ENCODE measurements at regions not wholly inside any gene's neighbourhood (a gene's known extent, or its start where the extent isn't known, plus 50 kb on each side); places are given as distances from the start of the nearest gene placed in this dataset.
A peak's percentile ranks its signal among the peaks of the same experiment; 100 is the strongest.

- Histone ChIP-seq H3K4me3 (ENCODE audit: low read depth, low read length) (no peak overlapping the region), H3K36me3 (ENCODE audit: control insufficient read depth, insufficient read depth, low read length) (no peaks in the 10 kb centered on the region), H3K27me3 (ENCODE audit: control insufficient read depth, insufficient read depth, low read length) (no peaks in the 10 kb centered on the region)
- DNase-seq (ENCODE audit: low read depth) = peak; percentile 55
- TF ChIP-seq CTCF (IDR thresholded peaks at IDR 0.05; ENCODE audit: insufficient read depth, low read length, poor library complexity, severe bottlenecking) = no peak
Observed at GRCh38 chr20:17810062-17810631, 110.4 kb downstream of the BANF2 start.

GRCh38 chr20:17809362-17810061 lies 109.7 kb downstream of the BANF2 start:
- DNase-seq (ENCODE audit: low read depth) = no peak
- Histone ChIP-seq H3K36me3 (ENCODE audit: control insufficient read depth, insufficient read depth, low read length) (no peaks in the 10 kb centered on the region), H3K27me3 (ENCODE audit: control insufficient read depth, insufficient read depth, low read length) (no peaks in the 10 kb centered on the region), H3K4me3 (ENCODE audit: low read depth, low read length) (no peak overlapping the region)
- TF ChIP-seq CTCF (IDR thresholded peaks at IDR 0.05; ENCODE audit: insufficient read depth, low read length, poor library complexity, severe bottlenecking) = no peak

GRCh38 chr20:17808782-17809181 lies 109.0 kb downstream of the BANF2 start:
- no peak for TF ChIP-seq CTCF (IDR thresholded peaks at IDR 0.05; ENCODE audit: insufficient read depth, low read length, poor library complexity, severe bottlenecking)
- DNase-seq (ENCODE audit: low read depth) = no peak
- H3K27me3 ChIP-seq (ENCODE audit: control insufficient read depth, insufficient read depth, low read length) = no peaks in the 10 kb centered on the region
- H3K4me3 ChIP-seq (ENCODE audit: low read depth, low read length) = no peak overlapping the region
- no peaks in the 10 kb centered on the region for H3K36me3 ChIP-seq (ENCODE audit: control insufficient read depth, insufficient read depth, low read length)

- no peak for TF ChIP-seq CTCF (IDR thresholded peaks at IDR 0.05; ENCODE audit: insufficient read depth, low read length, poor library complexity, severe bottlenecking)
- H3K36me3 ChIP-seq (ENCODE audit: control insufficient read depth, insufficient read depth, low read length) = no peaks in the 10 kb centered on the region
- H3K27me3 ChIP-seq (ENCODE audit: control insufficient read depth, insufficient read depth, low read length) = no peaks in the 10 kb centered on the region
- DNase-seq (ENCODE audit: low read depth) = no peak
- no peak overlapping the region for H3K4me3 ChIP-seq (ENCODE audit: low read depth, low read length)
Observed at GRCh38 chr20:17808357-17808756, 108.6 kb downstream of the BANF2 start.

GRCh38 chr20:17807651-17808050 lies 107.9 kb downstream of the BANF2 start:
- no peak for DNase-seq (ENCODE audit: low read depth)
- no peak for TF ChIP-seq CTCF (IDR thresholded peaks at IDR 0.05; ENCODE audit: insufficient read depth, low read length, poor library complexity, severe bottlenecking)
- Histone ChIP-seq H3K27me3 (ENCODE audit: control insufficient read depth, insufficient read depth, low read length) (no peaks in the 10 kb centered on the region), H3K4me3 (ENCODE audit: low read depth, low read length) (no peak overlapping the region), H3K36me3 (ENCODE audit: control insufficient read depth, insufficient read depth, low read length) (no peaks in the 10 kb centered on the region)

Data from kidney epithelial cell (primary cell).